COLO668 (cell line): ENCODE measurements at regions not wholly inside any gene's neighbourhood (a gene's known extent, or its start where the extent isn't known, plus 50 kb on each side); places are given as distances from the start of the nearest gene placed in this dataset.
"Not testable (repeated sequence)": the region's sequence is repeated elsewhere in the genome, so short reads cannot be mapped to it uniquely, and the experiment has no call there.

ENCODE experiments used
- DNase-seq: peaks from one replicate; lab custom pipeline; 2025; ENCODE audit not compliant: unreplicated experiment; lab: John Stamatoyannopoulos, UW

DNA sequence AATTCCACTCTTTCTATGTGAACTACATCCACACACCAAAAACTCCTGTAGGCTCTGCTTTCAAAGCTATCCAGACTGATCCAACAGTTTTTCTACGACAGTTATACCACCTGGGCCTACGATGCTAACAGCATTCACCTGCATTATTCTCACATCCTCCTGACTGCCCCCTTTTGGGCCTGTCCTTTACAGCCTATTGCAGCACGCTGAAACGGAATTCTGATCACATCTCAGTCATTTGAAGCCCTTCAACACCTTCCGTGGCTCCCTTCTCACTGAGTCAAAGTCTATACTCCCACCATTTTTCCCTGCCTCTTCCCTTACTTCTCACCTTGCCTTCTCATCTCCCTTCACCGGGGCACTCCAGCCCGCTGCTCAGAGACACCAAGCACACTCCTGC is 791.3 kb upstream of the KIRREL3 start:
- no peak for DNase-seq

DNA sequence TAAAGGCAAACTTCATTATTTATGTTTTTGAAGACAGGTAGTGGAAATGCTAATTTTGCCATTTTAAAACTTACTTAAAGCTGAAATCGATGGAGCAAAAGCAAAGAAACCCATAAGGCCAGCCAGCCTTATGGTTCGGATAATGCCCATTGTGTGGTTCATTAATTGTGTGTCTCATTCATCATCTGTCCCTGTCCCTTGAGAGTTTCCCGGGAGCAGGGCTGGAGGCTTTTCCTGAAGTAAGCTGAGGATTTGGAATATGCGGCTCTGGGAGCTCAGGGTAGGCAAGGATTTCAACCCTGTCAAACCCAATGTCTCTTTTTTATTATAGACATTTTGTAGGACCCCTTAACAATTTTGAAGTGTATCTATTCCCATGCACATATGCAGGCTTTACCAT is 790.0 kb upstream of the KIRREL3 start:
- no peak for DNase-seq

GRCh38 chr11:127789927-127790326 is 789.4 kb upstream of the KIRREL3 start:
- DNase-seq, result peak; percentile 44

GRCh38 chr11:127772938-127773337 is 772.4 kb upstream of the KIRREL3 start:
- not testable (repeated sequence) for DNase-seq

DNA sequence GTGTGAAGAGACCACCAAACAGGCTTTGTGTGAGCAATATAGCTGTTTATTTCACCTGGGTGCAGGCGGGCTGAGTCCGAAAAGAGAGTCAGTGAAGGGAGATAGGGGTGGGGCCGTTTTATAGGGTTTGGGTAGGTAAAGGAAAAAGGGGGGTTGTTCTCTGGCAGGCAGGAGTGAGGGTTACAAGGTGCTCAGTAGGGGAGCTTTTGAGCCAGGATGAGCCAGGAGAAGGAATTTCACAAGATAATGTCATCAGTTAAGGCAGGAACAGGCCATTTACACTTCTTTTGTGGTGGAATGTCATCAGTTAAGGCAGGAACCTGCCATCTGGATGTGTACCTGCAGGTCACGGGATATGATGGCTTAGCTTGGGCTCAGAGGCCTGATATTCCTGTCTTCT is 768.4 kb upstream of the KIRREL3 start:
- not testable (repeated sequence) for DNase-seq

- DNase-seq, result no peak
Measured at GRCh38 chr11:127766734-127767133, 766.2 kb upstream of the KIRREL3 start.

DNA sequence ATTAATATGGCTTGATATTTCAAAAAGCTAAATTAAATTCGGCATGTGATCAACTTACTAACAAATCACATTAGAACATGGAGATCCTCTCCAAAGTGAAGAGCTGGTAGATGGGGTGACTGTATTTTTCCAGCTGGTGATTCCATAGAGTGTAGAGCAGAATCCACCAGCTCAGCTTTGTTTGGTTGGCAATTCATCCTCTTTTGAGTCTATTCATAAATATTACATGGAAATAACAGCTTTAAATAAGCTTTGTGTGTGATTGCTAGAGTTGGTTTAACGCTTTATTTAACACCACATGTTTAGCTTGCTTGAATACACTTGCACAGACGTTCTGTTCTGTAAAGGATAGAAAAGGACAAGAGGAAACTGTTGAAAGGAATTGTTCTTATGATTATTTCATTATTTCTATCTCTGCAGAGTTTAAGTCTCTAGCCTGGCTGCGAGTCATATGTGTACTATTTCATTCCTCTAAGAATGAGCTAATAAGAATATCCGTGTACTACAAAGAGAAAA is 738.3 kb upstream of the KIRREL3 start:
- no peak for DNase-seq

- no peak for DNase-seq
Measured at GRCh38 chr11:127737499-127737898, 736.9 kb upstream of the KIRREL3 start.

DNA sequence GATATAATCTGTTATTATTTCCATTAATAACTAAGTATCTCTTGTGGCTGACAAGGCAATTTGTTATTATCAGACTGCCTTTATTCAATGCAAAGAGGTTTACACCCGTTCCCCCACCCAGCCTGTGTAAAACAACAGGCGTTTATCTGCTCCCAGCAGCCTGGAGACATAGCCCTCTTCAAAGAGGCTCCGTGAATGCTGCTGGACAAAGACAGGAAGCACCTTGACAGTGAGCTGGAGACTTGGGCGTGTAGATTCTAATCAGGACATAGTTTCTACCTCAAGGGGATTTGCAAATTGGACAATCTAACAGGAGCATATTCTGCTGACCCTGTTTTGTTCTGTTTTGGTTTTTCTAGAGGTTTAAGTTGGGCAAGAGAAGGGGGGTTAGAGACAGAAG is 733.0 kb upstream of the KIRREL3 start:
- no peak for DNase-seq

GRCh38 chr11:127726367-127726766 is 725.8 kb upstream of the KIRREL3 start:
- no peak for DNase-seq

- no peak for DNase-seq
Measured at GRCh38 chr11:127723714-127724113, 723.1 kb upstream of the KIRREL3 start.

GRCh38 chr11:127713226-127713625 is 712.7 kb upstream of the KIRREL3 start:
- DNase-seq, result no peak

- DNase-seq, result no peak
Measured at GRCh38 chr11:127711748-127712147, 711.2 kb upstream of the KIRREL3 start.

DNA sequence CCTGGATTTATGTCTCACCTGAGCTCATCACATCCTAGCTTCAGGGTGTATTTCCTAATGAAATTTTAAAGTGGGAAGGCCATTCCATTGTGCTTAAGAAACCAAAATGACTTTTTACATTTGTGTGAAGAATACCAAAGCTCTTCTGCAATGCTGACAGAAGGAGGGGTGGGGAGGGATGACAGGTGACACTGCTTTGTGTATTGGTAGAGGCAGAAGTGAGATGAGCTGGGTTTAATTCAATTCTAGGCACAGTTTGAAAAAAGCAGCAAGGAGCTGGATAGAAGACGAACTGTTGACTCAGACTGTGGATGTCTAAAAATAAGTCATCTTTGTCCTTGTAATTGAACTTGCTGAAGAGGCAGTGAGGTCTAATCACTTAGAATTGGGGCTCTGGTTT is 710.3 kb upstream of the KIRREL3 start:
- no peak for DNase-seq

- no peak for DNase-seq
Measured at GRCh38 chr11:127709960-127710359, 709.4 kb upstream of the KIRREL3 start.

GRCh38 chr11:127693686-127694085 is 693.1 kb upstream of the KIRREL3 start:
- no peak for DNase-seq

GRCh38 chr11:127683321-127683720 is 682.8 kb upstream of the KIRREL3 start:
- DNase-seq, result no peak

- no peak for DNase-seq
Measured at GRCh38 chr11:127679816-127680545, 679.4 kb upstream of the KIRREL3 start.

DNA sequence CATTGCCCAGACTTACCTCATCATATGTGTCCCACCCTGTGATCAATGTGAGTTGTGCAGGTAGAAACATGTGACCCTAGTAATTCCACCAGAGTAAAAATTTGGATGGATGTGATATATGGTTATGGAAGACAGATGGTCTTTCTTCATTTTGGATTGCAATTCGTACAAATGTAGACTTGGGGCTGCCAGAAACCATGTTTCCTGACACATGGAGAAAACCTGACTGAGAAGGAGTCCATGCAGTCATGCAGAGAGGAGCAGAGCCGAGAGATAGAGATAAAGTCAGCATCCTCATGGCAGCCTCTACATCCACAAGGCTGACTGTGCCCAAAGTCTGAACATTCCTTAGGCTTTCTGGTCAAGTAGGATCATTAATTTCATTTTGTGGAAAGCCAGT is 678.1 kb upstream of the KIRREL3 start:
- DNase-seq, result no peak

DNA sequence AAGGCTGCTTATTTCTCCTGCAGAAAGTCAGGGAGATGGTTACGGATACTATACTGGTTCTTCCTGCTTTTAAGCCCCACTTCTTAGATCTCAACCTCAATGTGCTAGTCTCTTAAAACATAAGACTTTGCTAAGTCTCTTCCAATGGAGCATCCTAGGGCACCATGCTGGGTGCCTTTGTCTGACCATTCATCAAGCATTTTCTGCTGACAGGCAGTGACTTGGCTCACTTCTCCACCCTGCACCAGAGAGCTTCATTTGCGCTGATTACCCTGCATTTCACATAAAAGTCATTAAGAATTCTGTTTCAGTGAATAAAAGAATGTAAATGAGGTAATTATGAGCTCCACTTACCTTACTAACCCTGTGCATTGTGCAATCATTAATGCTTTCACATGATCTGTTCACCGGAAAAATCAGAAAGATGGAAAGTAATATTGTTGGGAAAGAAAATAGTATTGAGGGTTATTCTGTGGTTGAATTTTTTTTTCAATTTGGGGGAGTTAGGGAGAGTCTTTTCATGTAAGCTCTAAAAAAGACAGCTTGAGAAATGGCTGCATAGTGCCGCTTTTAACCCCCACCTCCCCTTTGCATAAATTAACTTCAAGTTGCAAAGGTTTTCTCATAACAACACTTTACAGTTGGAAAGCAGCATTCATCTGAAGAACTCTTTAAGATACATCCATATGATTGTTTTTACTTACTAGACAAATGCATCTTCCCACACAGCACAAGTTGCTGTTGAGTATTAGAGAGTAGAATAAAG is 677.3 kb upstream of the KIRREL3 start:
- DNase-seq, result no peak

DNA sequence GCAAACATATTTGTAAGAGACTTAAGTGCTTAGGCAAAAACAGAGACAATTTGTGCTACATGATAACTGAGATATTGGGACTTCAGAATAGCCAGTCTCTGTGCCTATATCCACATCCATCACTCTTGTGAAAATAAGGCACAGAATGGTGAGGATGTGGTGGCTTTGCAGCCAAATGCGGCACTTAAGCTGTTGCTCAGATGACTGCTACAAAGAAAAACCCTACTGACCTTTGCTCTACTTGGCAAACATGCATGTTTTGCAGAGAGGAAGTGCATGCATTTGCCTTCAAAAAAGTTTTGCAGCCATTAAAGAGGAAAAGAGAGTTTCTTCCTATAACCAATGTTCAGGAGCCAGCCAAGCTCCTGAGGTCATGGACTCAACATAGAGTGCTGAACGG is 675.0 kb upstream of the KIRREL3 start:
- DNase-seq, result no peak

- DNase-seq, result no peak
Measured at GRCh38 chr11:127674754-127675153, 674.2 kb upstream of the KIRREL3 start.
